Right renal cortex interstitium (tissue), 3 donors: ENCODE measurements at regions not wholly inside any gene's neighbourhood (a gene's known extent, or its start where the extent isn't known, plus 50 kb on each side); places are given as distances from the start of the nearest gene placed in this dataset.
"Not testable (repeated sequence)": the region's sequence is repeated elsewhere in the genome, so short reads cannot be mapped to it uniquely, and the experiment has no call there.

Source experiments
- DNase-seq, 3 donors: peaks; one replicate each; pipeline ENCODE4 v3.0.0-alpha.2; 2013; ENCODE audit warnings: low read depth in 3 of 3, low spot score in 2 of 3

DNA sequence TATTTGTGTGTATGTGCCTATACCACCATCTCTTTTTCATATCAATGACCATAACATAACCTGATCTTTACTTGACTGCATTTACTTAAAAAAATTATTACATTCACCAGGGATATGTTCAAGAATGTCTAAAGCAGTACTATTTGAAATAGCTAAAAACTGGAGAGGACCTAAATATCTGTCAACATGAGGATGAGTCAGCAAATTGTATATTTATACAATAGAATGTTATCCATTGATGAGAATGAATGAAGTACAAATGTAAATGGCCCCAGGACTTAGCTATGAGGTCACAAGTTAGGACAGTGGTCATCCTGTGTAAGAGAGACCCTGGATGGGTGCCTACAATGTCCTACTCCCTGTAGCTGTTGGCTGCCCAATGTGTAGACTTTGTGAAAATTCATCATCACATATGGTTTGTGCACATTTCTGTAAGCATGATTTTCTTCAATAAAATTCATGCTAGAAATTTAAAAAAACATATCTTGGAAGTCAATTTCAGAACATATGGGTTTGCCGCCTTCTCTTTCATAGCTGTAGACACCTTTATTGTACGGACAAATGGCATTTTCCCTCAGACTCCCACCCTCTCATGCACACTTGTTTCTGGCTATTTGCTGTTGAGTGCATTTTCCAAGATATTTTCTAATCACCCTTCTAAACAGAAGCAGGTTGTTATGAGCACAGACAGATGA, 202.4 kb downstream of the CDH26 start:
- no peak for DNase-seq

DNA sequence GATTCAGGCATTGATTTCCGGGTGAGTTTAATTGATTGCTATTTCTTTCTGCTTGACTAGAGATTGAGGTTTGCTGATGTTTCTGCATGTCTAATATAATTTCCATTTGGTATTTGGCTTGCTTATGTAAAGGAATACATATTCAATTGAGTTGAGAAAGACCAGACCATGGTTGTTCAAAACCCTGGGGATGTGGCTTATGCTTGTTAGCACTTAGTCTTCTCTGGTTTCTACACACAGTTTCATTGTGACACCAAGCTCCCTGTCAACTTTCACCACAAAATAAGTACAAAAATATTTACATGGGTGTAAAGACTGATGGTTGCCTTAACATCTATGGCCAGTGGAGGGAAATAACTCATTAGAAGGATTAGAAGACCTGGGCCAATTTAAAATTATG, 209.6 kb downstream of the CDH26 start:
- no peak for DNase-seq

DNA sequence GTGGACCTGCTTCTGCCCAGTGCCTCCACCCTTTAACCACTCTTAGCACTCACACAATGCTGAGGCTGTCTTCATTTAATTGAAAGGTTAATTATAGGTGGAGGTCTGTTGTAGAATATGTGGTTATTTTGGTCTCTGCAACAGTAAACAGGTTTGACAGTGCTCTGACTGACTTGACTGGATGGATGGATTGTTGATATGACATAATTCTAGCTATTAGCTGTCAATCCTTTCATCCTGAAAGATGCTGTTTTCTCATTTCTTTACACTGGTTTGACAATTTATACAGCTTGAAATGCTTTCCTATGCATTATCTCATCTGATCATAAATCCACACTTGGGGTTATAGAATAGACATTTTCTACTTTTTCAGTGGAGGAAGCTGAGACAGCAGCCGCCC, 210.7 kb downstream of the CDH26 start:
- DNase-seq, result no peak

DNA sequence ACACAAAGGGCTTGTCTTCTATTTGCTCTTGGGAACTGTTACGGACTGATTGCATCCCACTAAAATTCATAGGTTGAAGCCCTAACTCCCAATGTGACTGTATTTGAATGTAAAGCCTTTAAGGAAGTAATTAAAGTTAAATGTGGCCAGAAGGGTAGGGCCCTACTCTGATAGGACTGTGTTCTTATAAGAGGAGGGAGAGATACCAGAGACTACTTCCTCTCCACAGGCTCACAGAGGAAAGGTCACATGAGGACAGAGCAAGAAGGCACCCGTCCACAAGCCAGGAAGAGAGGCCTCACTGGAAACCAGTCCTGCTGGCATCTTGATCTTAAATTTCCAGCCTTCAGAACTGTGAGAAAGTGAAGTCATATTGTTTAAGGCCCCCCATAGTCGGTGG, 211.9 kb downstream of the CDH26 start:
- DNase-seq, result no peak

DNA sequence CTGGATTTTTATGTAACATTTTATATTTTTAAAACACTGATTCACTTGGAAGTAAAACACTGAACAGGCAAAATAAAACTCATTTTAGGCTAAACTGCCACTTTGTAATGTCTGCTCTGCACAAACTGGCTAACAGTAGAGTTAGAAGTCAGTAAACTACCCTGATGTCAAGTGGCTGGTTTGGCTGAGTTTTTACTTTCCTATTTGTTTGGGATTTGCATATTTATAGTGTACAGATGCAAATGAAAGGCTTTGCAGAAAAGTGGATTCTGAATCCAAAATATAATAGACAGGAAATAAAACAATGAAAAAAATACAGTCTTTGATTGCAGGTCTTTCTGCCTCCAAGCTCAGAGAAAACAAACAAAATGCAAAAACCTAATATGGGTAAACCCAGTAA, 213.1 kb downstream of the CDH26 start:
- no peak for DNase-seq

DNA sequence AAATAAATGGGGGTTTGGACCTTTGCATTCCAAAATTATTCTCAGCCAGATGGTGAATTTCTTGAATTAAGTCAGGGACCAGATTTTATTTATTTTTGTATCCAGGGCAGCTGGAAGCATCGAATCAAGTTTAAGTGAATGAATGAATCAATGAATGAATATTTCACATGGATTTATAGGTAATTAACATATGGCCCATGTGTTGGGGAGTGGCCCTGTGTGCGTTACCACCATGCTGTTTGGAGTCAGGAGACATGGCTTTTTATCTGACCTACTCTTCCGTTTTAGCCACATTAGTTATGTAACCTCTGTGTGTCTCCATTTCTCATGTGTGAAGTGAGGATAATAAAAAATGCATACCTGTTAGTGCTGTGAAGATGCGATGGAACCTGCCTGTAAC, 213.5 kb downstream of the CDH26 start:
- DNase-seq, result no peak

DNA sequence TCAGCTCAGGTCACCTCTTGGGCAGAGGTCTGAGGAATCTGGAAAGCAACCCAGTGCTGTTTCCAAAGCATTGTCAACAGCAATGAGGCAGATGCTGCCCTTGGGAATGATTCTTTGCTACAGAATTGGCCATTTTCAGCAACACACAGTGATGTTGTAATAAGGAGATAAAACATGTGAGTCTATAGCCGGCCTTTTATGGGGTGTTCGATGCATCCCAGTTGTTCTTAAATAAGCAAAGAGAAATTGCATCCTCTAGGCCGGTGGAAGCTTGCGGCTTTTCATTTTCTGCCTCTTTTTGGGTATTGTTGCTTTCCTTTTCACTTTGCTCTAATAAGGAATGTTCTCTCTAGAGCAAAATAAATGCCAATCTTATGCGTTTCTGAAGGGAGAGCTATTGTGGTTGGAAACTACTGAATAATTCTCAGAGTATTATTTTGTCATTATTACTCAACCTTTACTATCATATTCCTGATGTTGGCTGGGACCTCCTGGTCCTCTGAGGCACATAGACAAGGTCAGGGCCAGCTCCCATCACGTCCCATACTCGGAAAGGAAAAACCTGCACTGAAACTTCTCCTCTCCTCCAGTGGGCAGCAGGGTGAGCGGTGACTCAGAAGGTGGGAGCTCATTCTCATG, 214.2 kb downstream of the CDH26 start:
- DNase-seq, result no peak

DNA sequence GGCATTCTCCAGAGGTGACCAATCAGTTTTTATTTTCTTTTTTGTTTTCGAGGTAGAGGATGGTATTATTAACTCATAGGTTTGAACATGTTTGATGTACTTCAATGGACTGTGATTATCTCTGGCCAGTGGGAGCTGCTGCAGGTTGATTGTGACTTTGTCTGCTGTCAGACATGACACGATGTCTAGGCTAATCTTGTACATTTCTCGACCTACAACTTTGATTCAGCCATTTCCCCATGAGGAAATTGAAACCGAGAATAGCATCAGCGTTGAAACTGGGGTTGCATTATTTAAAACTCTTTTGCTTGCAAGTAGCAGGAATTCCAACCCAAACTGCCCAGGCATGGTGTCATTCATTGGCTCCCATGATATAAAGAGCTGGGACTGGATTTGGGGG, 218.9 kb downstream of the CDH26 start:
- DNase-seq, result no peak

DNA sequence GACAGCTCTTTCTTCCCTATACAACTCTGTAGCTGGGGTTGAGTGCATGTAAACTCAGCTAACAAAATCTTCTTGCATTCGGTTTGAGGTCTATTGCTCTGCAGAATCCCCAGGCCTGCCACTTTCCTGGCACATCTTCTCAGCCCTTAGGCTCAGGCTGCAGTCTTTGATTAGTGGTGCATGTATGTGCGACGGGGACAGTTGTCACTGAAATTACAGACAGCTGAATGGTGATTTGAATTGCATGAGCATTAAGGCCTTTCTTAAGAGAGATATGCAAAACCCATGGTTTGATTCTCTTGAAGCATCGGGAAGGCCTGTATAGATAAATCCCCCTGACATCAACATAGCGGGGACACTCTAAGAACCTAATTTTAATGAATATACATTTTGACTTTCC, 222.8 kb downstream of the CDH26 start:
- no peak for DNase-seq

DNA sequence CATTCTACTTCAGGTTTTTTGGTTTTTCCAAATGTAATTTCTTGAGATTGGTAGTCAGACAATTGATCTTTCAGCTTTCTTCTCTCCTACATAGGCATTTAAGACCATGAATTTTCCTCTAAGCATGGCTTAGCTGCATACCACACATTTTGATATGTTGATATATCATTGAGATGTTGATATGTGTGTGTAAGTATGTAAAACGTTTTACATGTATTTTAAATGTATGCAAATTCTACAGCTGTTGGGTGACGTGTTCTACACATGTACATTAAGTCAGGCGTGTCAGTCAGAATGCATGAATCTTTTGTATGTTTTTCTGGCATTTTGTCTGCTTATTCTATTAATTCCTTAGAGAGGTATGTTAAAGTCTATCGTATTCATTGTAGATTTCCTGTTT, 228.2 kb downstream of the CDH26 start:
- no peak for DNase-seq

DNA sequence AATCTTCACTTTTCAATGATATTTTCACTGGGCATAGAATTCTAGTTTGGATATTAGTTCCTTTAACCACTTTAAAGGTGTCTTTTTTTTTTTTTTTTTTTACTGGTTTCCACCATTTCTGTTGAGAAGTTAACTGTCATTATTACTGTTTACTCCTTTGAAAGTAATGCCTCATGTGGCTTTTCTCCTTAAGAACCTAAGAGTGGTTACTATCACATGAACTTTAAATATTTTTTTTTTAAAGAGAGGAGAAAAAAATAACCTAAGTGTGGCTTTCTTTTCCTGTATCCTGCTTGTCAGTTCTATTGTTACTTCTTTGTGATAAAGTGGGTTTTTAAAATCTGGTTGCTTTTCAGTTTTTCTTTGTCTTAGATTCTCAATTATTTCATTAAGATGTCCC, 229.5 kb downstream of the CDH26 start:
- DNase-seq, result no peak

DNA sequence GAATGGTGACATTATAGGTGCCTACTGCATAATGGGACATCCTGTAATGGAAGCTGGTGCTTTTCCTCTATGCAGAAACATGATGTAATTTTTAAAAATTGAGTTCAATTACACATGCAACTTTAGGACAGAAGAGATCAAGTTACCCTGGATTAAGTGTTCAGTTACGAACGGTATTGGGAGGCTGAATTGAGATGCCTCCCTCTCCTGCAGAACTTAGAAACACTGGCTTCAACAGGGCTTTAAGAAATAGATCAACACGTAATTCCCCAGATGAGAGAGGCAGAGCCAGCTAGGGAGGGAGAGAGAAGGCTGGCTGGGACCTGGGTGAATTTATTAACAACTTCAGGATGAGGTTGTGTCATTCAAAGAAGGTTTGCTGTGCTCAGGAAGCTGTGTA, 232.8 kb downstream of the CDH26 start:
- DNase-seq, result no peak

DNA sequence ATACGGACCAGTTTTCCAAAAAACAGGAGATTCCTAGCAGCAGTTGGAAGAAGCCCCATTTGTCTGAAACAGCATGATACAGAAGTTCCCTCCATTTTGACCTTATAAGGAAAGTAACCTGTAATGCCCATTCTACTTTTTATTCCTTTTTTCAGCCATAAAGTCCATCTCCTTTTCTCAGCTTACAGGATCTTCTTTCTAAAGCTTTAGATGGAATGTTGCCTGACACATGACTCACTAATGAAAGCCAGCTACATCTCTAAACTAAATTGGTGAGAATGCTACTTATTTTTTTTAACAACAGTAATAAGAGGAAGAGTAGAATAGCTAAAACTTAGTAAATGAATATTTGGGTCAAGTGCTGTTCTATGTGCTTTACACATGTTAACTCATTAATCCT, 234.1 kb downstream of the CDH26 start:
- no peak for DNase-seq

DNA sequence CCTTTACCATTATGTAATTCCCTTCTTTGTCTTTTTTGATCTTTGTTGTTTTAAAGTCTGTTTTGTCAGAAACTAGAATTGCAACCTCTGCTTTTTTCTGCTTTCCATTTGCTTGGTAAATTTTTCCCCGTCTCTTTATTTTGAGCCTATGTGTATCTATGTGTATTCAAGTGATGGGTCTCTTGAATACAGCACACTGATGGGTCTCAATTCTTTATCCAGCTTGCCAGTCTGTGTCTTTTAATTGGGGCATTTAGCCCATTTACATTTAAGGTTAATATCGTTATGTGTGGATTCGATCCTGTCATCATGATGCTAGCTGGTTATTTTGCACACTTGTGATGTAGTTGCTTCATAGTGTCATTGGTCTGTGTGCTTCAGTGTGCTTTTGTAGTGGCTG, 240.9 kb downstream of the CDH26 start:
- DNase-seq, result not testable (repeated sequence)

DNA sequence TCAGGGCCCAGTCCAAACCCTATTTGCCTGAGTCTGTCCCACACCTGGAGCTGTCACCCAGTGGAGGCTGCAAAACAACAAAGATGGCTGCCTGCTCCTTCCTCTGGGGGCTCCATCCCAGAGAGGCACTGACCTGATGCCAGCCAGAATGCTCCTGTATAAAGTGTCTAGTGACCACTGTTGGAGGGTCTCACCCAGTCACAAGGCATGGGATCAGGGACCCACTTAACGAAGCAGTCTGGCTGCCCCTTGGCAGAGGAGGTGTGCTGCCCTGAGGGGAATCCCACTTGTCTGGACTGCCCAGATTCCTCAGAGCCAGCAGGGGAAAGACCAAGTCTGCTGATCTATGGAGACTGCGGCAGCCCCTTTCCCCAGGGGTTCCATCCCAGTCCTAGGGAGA, 241.6 kb downstream of the CDH26 start:
- DNase-seq, result no peak

DNA sequence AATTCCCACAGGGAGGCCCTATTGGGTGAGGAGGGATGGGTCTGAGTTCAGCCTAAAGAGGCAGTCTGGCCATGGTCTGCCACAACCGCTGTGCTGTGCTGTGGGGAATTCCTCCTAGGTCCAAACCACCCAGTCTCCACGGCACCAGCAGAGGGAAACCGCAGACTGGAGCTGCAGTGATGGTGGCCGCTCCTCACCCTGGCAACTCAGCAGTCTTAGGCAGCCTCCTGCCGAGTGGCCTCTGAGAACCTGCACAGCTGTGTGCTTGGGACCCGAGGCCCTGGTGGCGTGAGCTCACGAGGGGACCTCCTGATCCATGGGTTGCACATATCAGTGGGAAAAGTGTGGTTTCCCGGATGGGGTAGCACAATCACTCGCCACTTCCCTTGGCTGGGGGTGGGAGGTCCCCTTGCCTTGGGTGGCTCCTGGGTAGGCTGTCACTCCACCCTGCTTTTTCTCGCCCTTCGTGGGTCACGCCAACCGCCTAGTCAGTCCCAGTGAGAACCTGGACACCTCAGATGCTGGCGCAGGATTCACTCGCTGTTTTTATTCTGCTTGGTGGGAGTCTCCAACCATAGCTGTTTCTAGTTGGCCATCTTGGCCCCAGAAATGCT, 242.2 kb downstream of the CDH26 start:
- no peak for DNase-seq

DNA sequence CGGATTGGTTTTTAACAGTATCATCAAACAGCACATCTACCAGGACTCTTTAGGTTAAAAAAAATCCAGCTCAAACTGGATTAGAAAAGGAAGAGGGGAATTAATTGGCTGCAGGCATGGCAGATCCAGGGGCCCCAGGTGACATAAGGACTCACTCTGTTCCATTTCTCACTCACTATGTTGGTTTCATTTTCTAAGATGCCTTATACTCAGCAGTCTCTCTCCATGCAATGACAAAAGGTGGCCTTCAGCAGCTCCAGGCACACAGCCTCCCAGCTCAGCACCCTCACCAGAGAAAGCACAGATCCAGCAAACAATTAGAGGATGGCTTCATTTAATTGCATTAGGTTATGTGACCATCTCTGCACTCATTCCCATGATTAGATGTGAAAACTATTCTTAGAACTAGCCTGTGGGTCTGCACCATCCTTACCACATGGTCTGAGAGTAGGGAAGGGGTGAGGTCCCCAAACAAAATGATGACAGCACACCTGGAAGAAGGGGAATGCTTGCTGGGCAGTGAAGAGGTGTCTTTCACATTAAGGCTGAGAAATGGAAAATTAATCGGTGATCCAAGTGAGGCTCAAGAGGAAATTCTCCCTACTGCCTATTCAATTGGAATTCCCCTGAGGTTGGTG, 243.1 kb downstream of the CDH26 start:
- DNase-seq, result no peak

DNA sequence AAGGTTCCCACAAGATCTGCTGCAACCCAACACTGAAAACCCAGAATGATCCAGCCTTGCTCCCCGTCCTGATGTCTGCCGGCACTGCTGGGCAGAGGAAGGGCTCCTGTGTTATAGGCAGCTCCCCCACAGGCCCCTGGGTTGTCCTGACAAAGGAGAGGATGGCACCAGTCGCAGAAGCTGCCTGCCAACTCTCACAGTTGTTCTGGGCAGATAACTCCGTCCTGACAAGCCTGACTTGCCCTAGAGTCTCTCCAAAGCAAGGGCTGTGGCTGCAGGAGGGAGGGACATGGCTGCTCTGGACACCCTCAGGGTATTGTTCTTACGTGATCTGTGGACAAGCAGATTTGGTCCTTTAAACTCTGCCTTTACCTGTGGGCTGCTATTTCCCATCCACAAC, 243.8 kb downstream of the CDH26 start:
- no peak for DNase-seq

DNA sequence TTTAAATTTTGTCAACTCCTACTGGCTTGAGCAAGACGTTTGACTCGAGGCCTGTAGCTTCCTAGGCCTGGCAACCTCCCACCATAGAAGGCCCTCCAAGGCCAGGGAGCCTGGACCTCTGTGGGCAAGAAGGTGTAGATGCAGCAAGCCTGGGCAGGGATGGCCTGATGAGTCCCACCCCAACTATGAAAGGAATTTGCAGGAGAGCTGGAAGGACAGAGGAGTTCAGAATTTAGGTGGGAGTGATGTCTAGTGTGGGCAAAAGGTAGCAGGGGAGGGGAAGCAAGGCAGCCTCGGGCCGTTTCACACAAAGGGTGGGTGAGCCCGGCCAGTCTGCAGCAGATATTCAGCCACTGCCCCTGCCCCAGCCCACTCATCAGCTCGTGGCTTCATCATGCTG, 245.2 kb downstream of the CDH26 start:
- DNase-seq, result no peak

DNA sequence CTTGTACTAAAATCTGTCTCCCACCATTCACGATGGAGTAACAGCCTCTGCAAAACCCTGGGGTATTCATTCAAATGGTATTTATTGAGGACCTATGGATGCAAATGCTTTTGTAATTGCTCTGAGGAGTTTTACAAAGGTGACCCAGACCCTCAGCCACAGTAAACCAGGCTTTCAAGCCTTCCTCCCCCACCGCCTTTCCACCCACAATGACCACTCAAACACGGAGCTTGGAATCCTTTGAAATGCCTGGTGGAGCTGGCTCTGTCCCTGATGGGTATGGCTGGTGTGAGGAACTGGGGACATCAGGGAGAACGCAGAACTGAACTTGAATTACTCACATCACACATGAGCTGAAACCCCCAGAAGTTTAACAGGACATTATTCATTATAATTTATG, 246.4 kb downstream of the CDH26 start:
- no peak for DNase-seq

DNA sequence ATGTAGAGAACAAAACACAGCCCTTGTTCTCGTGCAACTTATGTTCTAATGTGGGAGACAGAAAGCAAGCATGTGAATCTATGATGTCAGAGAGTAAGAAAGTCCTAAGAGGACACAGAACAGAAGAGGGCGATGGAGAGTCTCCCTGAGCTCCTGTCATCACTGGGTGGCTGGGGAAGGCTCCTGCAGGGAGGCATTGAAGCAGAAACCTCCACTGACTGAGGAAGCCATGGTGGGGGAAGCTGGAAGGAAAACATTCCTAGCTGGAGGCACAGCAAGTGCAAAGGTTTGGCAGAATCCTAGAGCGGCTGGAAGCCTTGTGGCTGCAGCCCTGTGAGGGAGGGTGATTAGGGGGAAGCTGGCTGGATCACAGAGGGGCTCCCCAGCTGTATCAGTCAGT, 248.0 kb downstream of the CDH26 start:
- DNase-seq, result peak in 2 of 3 donors; percentile 21

DNA sequence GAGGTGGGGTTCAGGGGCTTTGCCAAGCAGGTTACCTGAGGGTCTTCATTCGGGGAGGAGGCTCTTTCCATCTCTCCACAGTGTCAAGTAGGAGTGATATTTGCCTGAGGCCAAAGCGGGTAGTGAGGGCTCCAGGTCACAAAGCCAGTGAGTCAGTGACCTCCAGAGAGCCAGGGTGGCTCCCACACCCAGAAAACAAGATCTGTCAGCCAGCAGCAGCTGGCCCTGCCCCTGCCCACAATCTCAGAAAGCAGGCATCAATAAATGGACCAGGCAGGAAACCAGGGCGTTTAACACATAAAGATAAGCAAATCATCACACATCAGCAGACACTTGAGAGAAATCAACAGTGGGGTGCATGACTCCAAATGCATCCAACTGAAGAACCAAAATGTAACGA, 250.8 kb downstream of the CDH26 start:
- DNase-seq, result no peak
